Choroid plexus epithelial cell (primary cell): ENCODE measurements at regions not wholly inside any gene's neighbourhood (a gene's known extent, or its start where the extent isn't known, plus 50 kb on each side); places are given as distances from the start of the nearest gene placed in this dataset.

Source experiments
- DNase-seq: peaks from one replicate; pipeline ENCODE4 v3.0.0-alpha.2; 2010; ENCODE audit warnings: low read depth
- H3K4me3 ChIP-seq: 2 replicates; pipeline ENCODE4 v1.5.1; 2011; ENCODE audit warnings: low read depth, mild to moderate bottlenecking, control low read depth, low read length, moderate library complexity
- CTCF ChIP-seq: conservative IDR thresholded peaks from 2 replicates; pipeline ENCODE4 v1.5.1; 2011; ENCODE audit warnings: low read depth, mild to moderate bottlenecking, control low read depth, inconsistent platforms, low read length, moderate library complexity

DNA sequence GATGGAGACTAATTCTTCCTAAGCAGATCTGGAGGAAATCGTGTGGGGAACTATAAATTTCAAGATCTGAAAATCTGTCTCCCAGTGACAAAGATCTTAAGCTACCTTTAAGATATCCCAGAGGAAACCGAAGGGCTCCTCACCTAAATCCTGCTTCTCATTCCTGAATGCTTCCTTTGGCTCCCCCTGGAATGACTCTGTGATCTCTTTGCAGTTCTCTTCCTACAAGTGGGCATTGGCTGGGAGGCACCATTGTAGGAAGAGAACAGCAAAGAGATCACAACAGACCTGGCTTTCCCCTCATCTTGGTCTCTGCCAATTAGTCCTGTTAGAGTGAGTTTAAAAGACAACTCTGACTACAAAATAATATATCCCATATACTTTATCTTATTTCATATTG lies 70.0 kb upstream of the KCNH7 start:
- no peak for TF ChIP-seq CTCF
- no peak overlapping the region for H3K4me3 ChIP-seq
- no peak for DNase-seq

DNA sequence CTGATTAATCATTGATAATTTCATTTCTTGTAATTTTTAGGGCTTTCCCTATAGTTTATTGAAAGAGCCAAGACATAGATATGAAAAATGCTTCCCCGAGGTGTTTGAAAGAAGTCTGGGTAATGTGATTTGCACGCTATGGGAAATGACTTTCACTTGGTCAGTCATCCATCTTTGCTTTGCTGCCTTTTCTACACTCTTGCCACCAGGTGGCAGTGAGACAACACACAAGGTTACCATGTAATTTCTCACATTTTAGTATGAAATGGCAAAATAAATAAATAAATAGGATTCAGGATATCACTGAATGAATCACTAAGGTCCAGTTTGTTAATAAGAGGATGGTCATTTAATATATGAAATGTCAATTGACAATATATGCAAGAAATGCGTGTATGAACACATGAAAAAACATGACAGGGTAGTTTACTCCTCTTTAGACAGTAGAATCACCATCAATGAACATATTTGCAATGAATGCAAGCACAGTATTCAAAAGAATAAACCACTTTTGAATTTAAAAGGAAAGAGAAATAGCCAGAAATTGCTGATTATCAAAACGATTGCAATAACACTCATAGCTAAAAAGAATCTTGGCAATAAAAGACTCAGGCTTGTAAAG lies 52.2 kb upstream of the KCNH7 start:
- peak; percentile 87 for TF ChIP-seq CTCF
- H3K4me3 ChIP-seq, result no peak overlapping the region
- peak; percentile 83 for DNase-seq

- no peak overlapping the region for H3K4me3 ChIP-seq
- no peak for DNase-seq
- no peak for TF ChIP-seq CTCF
Measured at GRCh38 chr2:162888652-162889051, 50.1 kb upstream of the KCNH7 start.
